Left ventricle myocardium inferior (tissue), 1 donor: ENCODE measurements at regions not wholly inside any gene's neighbourhood (a gene's known extent, or its start where the extent isn't known, plus 50 kb on each side); places are given as distances from the start of the nearest gene placed in this dataset.

Experiments
- DNase-seq: peaks from one replicate; pipeline ENCODE4 v3.0.0-alpha.2; 2020
- H3K27ac ChIP-seq: fragments of 200-600 bp; replicated peaks from 2 replicates; pipeline ENCODE4 v1.8.0; 2021
- H3K27me3 ChIP-seq: fragments of 200-600 bp; 2 replicates; pipeline ENCODE4 v1.8.0; 2021; ENCODE audit warnings: low read depth
- H3K36me3 ChIP-seq: fragments of 200-600 bp; 2 replicates; pipeline ENCODE4 v1.8.0; 2021
- H3K4me1 ChIP-seq: fragments of 200-600 bp; 2 replicates; pipeline ENCODE4 v1.8.0; 2021
- H3K4me3 ChIP-seq: fragments of 200-600 bp; 2 replicates; pipeline ENCODE4 v1.8.0; 2021; ENCODE audit warnings: mild to moderate bottlenecking, moderate library complexity
- H3K9me3 ChIP-seq: fragments of 200-600 bp; replicated peaks from 2 replicates; pipeline ENCODE4 v1.8.0; 2021
- CTCF ChIP-seq: fragments of 200-600 bp; IDR thresholded peaks from 2 replicates; pipeline ENCODE4 v1.8.0; 2021; ENCODE audit warnings: antibody characterized with exemption, mild to moderate bottlenecking, borderline replicate concordance
- intact Hi-C: fragments of 100-400 bp; cut with micrococcal nuclease; formaldehyde crosslinking; loops from one replicate; pipeline ENCODE4 v1.11.0; 2022
- donor health status: DM: no; HTN: yes; CAD: no; lungs with severe emphysema.

DNA sequence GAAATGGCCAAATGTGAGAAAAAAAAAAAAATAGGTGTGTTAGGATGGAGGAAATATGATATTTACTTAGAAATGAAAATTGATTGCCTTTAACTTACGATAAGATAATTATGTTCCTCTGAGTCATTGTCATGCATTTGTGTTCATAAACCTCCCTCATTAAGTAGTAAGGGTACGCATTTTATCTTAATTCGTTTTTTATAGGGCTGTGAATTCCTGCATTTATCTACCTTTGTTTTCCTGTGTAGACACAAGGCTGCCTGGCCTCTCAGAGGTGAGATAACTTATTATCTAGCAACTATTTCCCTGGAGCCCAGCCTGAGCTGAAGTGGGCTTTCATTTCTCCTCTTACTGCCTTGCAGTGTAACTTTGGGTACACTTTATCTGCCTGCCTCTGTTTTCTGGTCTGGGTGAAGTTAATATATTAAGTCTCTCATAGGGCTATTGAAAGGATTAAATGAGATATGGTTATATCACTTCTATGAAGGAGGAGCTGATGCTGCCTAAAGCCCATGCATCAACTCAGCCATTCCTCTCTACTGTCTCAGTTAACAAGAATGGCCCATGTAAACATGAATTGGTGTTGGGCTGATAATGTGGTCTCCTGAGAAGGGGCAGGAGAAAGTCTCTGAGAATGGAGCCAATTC lies 103.8 kb upstream of the KLF4 start:
- no peaks in the 10 kb centered on the region for H3K9me3 ChIP-seq
- H3K4me1 ChIP-seq, result peaks cover 9% of the 10 kb centered on the region
- H3K27me3 ChIP-seq, result no peaks in the 10 kb centered on the region
- DNase-seq, result no peak
- intact Hi-C loops, result no loop called here
- H3K27ac ChIP-seq, result no peak overlapping the region
- no peaks in the 10 kb centered on the region for H3K36me3 ChIP-seq
- TF ChIP-seq CTCF, result no peak
- H3K4me3 ChIP-seq, result no peak overlapping the region

DNA sequence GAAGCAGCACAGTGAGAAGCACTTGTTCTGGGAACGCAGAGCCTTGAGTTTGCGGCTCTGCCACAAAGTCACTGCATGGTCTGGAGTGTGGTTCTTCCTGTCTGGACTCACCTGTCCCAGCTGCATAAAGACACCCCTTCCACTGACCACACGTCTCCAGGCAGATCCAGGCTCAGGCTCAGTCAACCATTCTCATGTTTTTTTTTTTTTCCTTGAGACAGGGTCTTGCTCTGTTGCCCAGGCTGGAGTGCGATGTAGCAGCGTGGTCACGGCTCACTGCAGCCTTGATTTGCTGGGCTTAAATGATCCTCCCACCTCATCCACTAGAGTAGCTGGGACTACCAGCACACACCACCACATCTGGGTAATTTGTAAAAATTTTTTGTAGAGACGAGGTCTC lies 102.9 kb upstream of the KLF4 start:
- TF ChIP-seq CTCF, result no peak
- H3K36me3 ChIP-seq, result no peaks in the 10 kb centered on the region
- H3K9me3 ChIP-seq, result no peaks in the 10 kb centered on the region
- H3K27ac ChIP-seq, result no peak overlapping the region
- no peak for DNase-seq
- intact Hi-C loops, result no loop called here
- no peaks in the 10 kb centered on the region for H3K27me3 ChIP-seq
- peaks cover 10% of the 10 kb centered on the region for H3K4me1 ChIP-seq
- no peak overlapping the region for H3K4me3 ChIP-seq

- no peaks in the 10 kb centered on the region for H3K9me3 ChIP-seq
- no peaks in the 10 kb centered on the region for H3K27me3 ChIP-seq
- intact Hi-C loops, result no loop called here
- no peak overlapping the region for H3K27ac ChIP-seq
- H3K4me1 ChIP-seq, result peaks cover 16% of the 10 kb centered on the region
- H3K36me3 ChIP-seq, result no peaks in the 10 kb centered on the region
- no peak for DNase-seq
- TF ChIP-seq CTCF, result no peak
- H3K4me3 ChIP-seq, result no peak overlapping the region
Measured at GRCh38 chr9:107591781-107592180, 102.2 kb upstream of the KLF4 start.

DNA sequence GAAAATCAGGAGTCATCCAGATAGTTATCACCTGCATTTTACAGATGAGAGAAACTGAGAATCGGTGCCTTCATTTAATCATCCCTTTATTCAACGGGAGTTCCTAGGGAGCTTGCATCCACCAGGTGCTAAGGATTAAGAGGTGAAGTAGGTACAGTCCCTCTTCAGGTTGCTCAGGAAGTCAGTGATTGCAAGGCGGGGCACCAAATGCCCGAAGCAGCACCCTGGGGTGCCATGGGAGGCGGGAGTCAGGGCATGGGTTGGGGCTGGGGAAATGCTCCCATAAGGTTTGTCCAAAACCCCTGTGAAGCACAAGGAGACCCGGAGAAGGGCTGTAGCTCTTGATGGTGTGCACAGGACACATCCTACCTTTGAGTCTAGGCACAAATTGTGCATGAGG lies 98.8 kb upstream of the KLF4 start:
- Histone ChIP-seq H3K4me1 (peaks cover 22% of the 10 kb centered on the region), H3K36me3 (no peaks in the 10 kb centered on the region), H3K4me3 (no peak overlapping the region), H3K9me3 (no peaks in the 10 kb centered on the region), H3K27me3 (no peaks in the 10 kb centered on the region), H3K27ac (peak overlapping the region; percentile 89)
- intact Hi-C loops, result no loop called here
- no peak for DNase-seq
- no peak for TF ChIP-seq CTCF

- H3K27ac ChIP-seq, result peak overlapping the region; percentile 89
- H3K4me1 ChIP-seq, result peaks cover 22% of the 10 kb centered on the region
- H3K27me3 ChIP-seq, result no peaks in the 10 kb centered on the region
- peak overlapping the region; percentile 43 for H3K4me3 ChIP-seq
- H3K36me3 ChIP-seq, result no peaks in the 10 kb centered on the region
- H3K9me3 ChIP-seq, result no peaks in the 10 kb centered on the region
- intact Hi-C loops, result no loop called here
- no peak for TF ChIP-seq CTCF
- peak; percentile 50 for DNase-seq
Measured at GRCh38 chr9:107587191-107587963, 97.8 kb upstream of the KLF4 start.
